GM12892 (cell line): ENCODE measurements at regions not wholly inside any gene's neighbourhood (a gene's known extent, or its start where the extent isn't known, plus 50 kb on each side); places are given as distances from the start of the nearest gene placed in this dataset.
A peak's percentile ranks its signal among the peaks of the same experiment; 100 is the strongest.
"Not testable (repeated sequence)": the region's sequence is repeated elsewhere in the genome, so short reads cannot be mapped to it uniquely, and the experiment has no call there.

Source experiments
- DNase-seq: peaks from one replicate; pipeline ENCODE4 v3.0.0; 2011; ENCODE audit not compliant: insufficient read length
- FAIRE-seq: peaks from 2 replicates; lab custom pipeline; 2011; peaks lifted over from hg19 to GRCh38; lab: Jason Lieb, UNC
- POLR2A ChIP-seq: IDR thresholded peaks from 2 replicates; pipeline ENCODE4 v1.6.1; 2011; ENCODE audit warnings: low read depth, low read length, control low read depth
- POLR2AphosphoS5 ChIP-seq: IDR thresholded peaks from 2 replicates; pipeline ENCODE4 v1.6.1; 2011; ENCODE audit warnings: low read depth, low read length, control low read depth
- TAF1 ChIP-seq: IDR thresholded peaks from 2 replicates; pipeline ENCODE4 v1.6.1; 2011; ENCODE audit warnings: low read depth, mild to moderate bottlenecking, control low read depth, low read length, borderline replicate concordance

- FAIRE-seq (peak; percentile 9), DNase-seq (no peak)
- no peak for TF ChIP-seq POLR2A
Measured at GRCh38 chr1:38584448-38585355, 274.9 kb downstream of the RRAGC start.

GRCh38 chr1:38583287-38583686, 276.3 kb downstream of the RRAGC start:
- DNase-seq, FAIRE-seq: not testable (repeated sequence)

GRCh38 chr1:38581396-38581795, 278.2 kb downstream of the RRAGC start:
- no peak for DNase-seq
- TF ChIP-seq POLR2AphosphoS5 (no peak), TAF1 (no peak), POLR2A (no peak)
- FAIRE-seq = no peak

- TF ChIP-seq POLR2AphosphoS5 = no peak
- TF ChIP-seq POLR2A = no peak
- TF ChIP-seq TAF1 = no peak
- FAIRE-seq = no peak
Measured at GRCh38 chr1:38580594-38580993, 279.0 kb downstream of the RRAGC start.

GRCh38 chr1:38579056-38579455, 280.5 kb downstream of the RRAGC start:
- no peak for FAIRE-seq

More at GRCh38 chr1:38580594-38580993, 279.0 kb downstream of the RRAGC start:
- no peak for DNase-seq

GRCh38 chr1:38578271-38578951, 281.2 kb downstream of the RRAGC start:
- no peak for DNase-seq
- TF ChIP-seq TAF1 (no peak), POLR2A (no peak), POLR2AphosphoS5 (no peak)

More at GRCh38 chr1:38579056-38579455, 280.5 kb downstream of the RRAGC start:
- no peak for DNase-seq
- TF ChIP-seq TAF1 (no peak), POLR2AphosphoS5 (no peak), POLR2A (no peak)

GRCh38 chr1:38577937-38578270, 281.7 kb downstream of the RRAGC start:
- no peak for DNase-seq
- FAIRE-seq = no peak
- TF ChIP-seq POLR2AphosphoS5 (no peak), TAF1 (no peak), POLR2A (no peak)

More at GRCh38 chr1:38578271-38578951, 281.2 kb downstream of the RRAGC start:
- no peak for FAIRE-seq

- DNase-seq (no peak), FAIRE-seq (no peak)
- no peak for TF ChIP-seq POLR2A
- no peak for TF ChIP-seq TAF1
- TF ChIP-seq POLR2AphosphoS5 = no peak
Measured at GRCh38 chr1:38577385-38577784, 282.2 kb downstream of the RRAGC start.

- no peak for TF ChIP-seq POLR2AphosphoS5
- no peak for TF ChIP-seq TAF1
- no peak for TF ChIP-seq POLR2A
- FAIRE-seq (no peak), DNase-seq (no peak)
Measured at GRCh38 chr1:38576241-38576640, 283.3 kb downstream of the RRAGC start.

- FAIRE-seq (no peak), DNase-seq (no peak)
- TF ChIP-seq POLR2A (no peak), TAF1 (no peak), POLR2AphosphoS5 (no peak)
Measured at GRCh38 chr1:38571726-38572125, 287.8 kb downstream of the RRAGC start.

GRCh38 chr1:38570657-38570975, 289.0 kb downstream of the RRAGC start:
- no peak for DNase-seq
- no peak for TF ChIP-seq TAF1
- TF ChIP-seq POLR2AphosphoS5 = no peak
- TF ChIP-seq POLR2A = no peak
- no peak for FAIRE-seq

GRCh38 chr1:38569932-38570656, 289.5 kb downstream of the RRAGC start:
- DNase-seq (no peak), FAIRE-seq (no peak)
- TF ChIP-seq POLR2A = no peak
- no peak for TF ChIP-seq TAF1
- no peak for TF ChIP-seq POLR2AphosphoS5
